Stimulated activated CD4-positive, alpha-beta T cell treated with anti-CD3 and anti-CD28 coated beads, Interleukin-4, amount 100 ng/mL, for 4 hours (primary cell): ENCODE measurements at regions not wholly inside any gene's neighbourhood (a gene's known extent, or its start where the extent isn't known, plus 50 kb on each side); places are given as distances from the start of the nearest gene placed in this dataset.
"Not testable (repeated sequence)": the region's sequence is repeated elsewhere in the genome, so short reads cannot be mapped to it uniquely, and the experiment has no call there.

Source experiments
- DNase-seq, 2 experiments: peaks; one replicate each; pipeline ENCODE4 v3.0.0-alpha.2; 2020

- no peak for DNase-seq
Measured at GRCh38 chr6:12348530-12349511, 58.7 kb downstream of the EDN1 start.

- DNase-seq, result no peak
Measured at GRCh38 chr6:12350644-12351170, 60.5 kb downstream of the EDN1 start.

- DNase-seq, result no peak
Measured at GRCh38 chr6:12351672-12352071, 61.5 kb downstream of the EDN1 start.

GRCh38 chr6:12353731-12354130 is 63.6 kb downstream of the EDN1 start:
- no peak for DNase-seq

DNA sequence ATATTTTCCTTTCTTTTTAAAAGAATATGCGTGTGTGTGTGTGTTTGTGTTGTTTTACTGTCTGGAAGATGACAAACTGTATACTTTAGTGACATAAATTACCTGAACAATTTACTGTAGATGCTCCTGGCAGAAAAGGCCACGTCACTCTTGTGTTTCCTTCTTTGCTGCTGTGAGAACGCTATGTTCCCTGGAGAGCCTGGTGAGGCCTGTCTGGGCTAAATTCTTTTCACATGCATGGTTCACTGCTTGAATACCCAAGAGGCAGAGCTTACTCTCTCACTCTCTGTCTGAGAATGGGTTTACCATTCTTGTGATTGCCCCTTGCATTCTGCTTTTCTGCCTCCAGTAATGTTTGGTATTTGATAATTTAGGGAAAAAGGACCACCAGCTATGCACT is 64.3 kb downstream of the EDN1 start:
- no peak for DNase-seq

DNA sequence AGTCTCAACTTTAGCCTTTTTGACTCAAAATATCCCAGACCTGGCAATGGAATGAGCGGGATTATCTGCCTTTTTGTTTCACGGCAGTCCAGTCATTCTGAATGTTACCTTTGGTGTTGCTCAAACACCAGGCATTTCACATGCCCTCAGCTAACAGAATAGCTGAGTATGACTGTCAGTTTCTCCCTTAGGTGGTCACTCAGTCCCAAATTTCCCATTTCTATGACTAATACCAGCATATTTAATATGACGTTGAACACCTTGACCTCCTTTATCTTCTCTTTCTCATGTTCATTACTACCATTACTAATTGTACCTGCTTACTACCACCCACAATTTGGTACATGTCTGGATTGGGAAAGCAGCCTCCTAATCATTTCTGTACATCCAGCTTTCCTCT is 65.2 kb downstream of the EDN1 start:
- DNase-seq, result no peak

DNA sequence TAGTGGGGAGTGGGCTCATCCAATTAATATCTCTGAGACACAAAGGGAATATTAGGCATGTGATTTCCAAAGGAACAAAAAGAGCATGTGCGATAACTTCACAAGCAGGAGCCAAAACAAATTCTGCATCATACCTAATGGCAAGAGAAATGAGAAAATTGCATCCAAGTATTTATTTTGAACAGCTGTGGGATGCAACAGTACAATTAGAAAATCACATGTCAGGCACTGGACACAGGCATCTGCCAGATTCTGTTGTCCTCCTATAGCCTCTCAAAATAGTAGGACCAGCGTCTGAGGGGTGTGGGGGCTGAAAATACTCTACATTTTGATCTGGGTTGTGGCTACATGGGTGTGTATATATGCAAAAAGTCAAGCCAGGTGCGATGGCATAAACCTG is 66.3 kb downstream of the EDN1 start:
- no peak for DNase-seq

GRCh38 chr6:12356983-12357972 is 67.1 kb downstream of the EDN1 start:
- DNase-seq, result no peak

- no peak for DNase-seq
Measured at GRCh38 chr6:12359036-12359435, 68.9 kb downstream of the EDN1 start.

- no peak for DNase-seq
Measured at GRCh38 chr6:12361042-12361765, 71.0 kb downstream of the EDN1 start.

GRCh38 chr6:12363277-12363650 is 73.1 kb downstream of the EDN1 start:
- not testable (repeated sequence) for DNase-seq

- no peak for DNase-seq
Measured at GRCh38 chr6:12363651-12364381, 73.7 kb downstream of the EDN1 start.

- DNase-seq, result no peak
Measured at GRCh38 chr6:12364621-12365020, 74.5 kb downstream of the EDN1 start.

- no peak for DNase-seq
Measured at GRCh38 chr6:12366731-12367130, 76.6 kb downstream of the EDN1 start.

DNA sequence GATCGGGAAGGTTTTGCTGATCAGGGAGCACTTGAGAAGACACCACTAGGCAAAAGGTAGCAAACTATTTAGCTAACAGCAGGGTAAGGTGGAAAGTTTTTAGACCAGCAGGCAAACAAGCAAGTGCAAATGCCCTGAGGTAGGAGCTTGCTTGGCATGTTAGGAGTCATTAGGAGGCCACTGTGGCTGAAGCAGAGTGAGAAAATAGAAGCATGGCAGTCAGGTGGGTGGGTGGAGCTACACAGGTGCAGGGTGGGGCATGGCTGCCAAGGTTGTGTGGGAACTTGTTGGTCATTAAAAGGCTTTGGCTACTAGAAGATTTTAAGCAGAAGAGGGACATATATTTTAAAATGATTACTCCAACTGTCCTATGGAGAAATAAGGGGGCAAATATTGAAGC is 77.3 kb downstream of the EDN1 start:
- no peak for DNase-seq

- DNase-seq, result no peak
Measured at GRCh38 chr6:12369355-12369754, 79.2 kb downstream of the EDN1 start.

DNA sequence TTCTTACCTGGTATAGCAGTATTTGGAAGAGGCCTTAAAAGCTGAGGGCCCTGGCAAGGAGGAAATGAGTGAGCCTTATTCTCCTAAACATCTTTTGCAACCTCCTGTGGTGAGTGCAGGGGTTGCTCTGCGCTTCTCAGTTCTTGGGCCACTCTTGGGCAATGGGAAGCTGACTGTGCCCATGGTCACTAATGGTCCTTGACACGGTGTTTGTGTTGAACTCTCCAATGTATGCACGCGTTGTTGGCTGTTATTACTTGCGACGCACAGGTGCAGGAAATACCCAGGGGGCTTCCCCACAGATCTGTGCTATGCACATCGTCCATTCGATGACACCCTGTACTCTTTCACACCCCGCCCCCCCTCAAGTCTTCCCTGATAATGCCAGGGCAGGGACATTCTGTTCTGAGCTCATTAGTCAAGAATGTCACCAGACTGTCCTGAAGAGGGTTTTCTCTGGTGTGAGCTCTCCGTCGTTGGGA is 79.7 kb downstream of the EDN1 start:
- no peak for DNase-seq

DNA sequence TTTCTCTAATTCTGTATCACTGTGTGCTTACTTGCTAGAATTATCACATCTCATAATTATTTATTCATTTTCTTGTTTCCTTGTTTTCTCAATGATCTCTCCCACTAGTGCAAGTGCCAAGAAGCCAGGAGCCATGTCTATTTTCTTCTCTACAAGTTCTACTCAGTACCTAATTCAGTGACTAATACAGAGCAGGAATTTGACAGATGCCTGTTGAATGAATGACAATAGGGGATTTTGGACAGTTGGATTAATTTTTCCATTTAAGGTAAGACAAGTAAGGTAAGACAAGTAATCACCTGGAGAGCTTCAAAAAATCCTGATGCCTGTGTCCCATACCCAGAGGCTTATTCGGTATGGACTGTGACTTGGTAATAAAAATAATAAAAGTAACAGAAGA is 81.0 kb downstream of the EDN1 start:
- DNase-seq, result no peak

DNA sequence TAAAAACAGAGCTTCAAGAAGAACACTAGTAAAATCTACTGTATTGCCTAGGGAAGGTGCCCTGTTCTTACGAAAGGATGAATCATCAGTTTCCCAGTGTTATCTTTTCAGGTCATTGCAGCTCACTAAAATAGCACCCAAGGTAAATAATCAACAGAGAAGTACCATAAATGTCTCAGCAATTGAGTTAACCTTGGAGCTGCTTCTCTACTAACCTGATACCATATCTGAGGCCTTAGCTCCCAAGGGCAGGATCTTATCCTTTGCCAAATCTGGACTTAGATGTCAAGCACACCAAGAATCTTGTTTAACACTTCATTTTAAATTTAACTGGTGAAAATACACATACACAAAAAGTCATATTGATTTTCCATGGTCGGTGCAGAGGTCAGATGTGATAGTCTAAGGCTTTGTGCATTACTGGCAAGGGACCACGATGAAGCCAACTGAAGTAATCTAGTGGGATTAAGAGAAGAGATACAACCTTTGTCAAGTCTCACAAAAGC is 81.5 kb downstream of the EDN1 start:
- DNase-seq, result no peak

DNA sequence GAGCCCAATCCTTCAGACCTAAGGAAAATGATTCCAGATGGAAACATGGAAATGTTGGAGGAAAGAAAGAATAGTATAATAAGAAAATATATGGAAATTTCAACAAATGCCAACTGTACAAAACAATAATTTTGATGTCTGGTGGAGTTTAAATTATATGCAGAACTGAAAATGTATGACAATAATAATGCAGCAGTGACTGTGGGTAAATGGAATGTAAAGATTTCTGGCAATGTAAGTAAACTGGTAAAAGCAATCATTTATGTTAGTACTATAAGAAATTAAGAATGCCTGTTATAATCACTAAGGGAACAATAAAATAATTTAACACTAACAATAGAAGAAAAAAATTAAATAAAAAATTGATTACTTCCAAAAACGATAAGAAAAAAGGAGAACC is 89.0 kb downstream of the EDN1 start:
- DNase-seq, result no peak

DNA sequence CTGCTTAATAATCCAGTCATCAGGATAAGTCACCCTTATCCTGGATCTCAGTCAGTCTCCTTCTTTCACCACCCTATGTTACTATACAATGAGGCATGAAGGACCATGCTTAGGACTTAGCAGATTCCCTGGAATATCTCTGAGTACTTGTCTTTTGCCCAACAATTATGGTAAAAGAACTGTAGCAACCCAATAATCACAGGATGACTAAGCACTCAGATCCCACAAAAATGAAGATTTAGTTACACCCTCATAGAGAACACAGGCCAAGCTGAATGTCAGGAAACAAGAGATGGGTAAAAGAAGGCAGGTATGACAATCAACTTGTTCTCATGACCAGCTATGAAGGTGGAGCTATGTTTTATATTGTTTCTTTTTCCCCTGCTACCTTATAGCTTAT is 91.4 kb downstream of the EDN1 start:
- DNase-seq, result no peak

GRCh38 chr6:12383448-12383847 is 93.3 kb downstream of the EDN1 start:
- no peak for DNase-seq
